PC-3 (cell line): ENCODE measurements at regions not wholly inside any gene's neighbourhood (a gene's known extent, or its start where the extent isn't known, plus 50 kb on each side); places are given as distances from the start of the nearest gene placed in this dataset.
A peak's percentile ranks its signal among the peaks of the same experiment; 100 is the strongest.

Source experiments
- ATAC-seq: fragments of 200-7000 bp; cut with Tn5 transposase; 2 replicates; pipeline ENCODE4 v1.9.1; 2020; ENCODE audit warnings: mild to moderate bottlenecking, moderate library complexity
- BruUV-seq: library from RNA; stranded (reverse); fragments of 400-500 nt; replicated peaks from 2 replicates; lab custom pipeline; 2021; lab: Mats Ljungman, UMichigan
- CTCF ChIA-PET: fragments of 300-600 bp; sonication (Branson Sonifier 250); formaldehyde crosslinking; loops from one replicate; lab custom pipeline; 2022; ENCODE audit warnings: antibody characterized with exemption; lab: Charles Lee
- POLR2A ChIA-PET: fragments of 300-600 bp; sonication (Branson Sonifier 250); formaldehyde crosslinking; loops from one replicate; lab custom pipeline; 2022; ENCODE audit warnings: antibody characterized with exemption; ENCODE audit not compliant: unreplicated experiment; lab: Charles Lee
- DNase-seq: peaks from one replicate; pipeline ENCODE4 v3.0.0-alpha.2; 2015
- H2AFZ ChIP-seq: fragments of 300-600 bp; sonication (generic); 2 replicates; pipeline ENCODE4 v1.6.0; 2016; ENCODE audit warnings: antibody characterized with exemption, low read length
- H3F3A ChIP-seq: fragments of 300-600 bp; sonication (generic); one replicate; pipeline ENCODE4 v1.6.0; 2017; ENCODE audit warnings: antibody characterized with exemption, low read length, control low read depth, mild to moderate bottlenecking; ENCODE audit not compliant: unreplicated experiment
- H3K27ac ChIP-seq: fragments of 300-600 bp; sonication (generic); 2 replicates; pipeline ENCODE4 v1.5.1; 2016; ENCODE audit warnings: mild to moderate bottlenecking, low read length
- H3K27me3 ChIP-seq: fragments of 300-600 bp; sonication (generic); 2 replicates; pipeline ENCODE4 v1.6.1; 2016; ENCODE audit warnings: low read length, mixed read lengths
- H3K36me3 ChIP-seq: fragments of 300-600 bp; sonication (generic); 2 replicates; pipeline ENCODE4 v1.6.1; 2016; ENCODE audit warnings: low read depth, mixed run types, low read length, mixed read lengths
- H3K4me1 ChIP-seq: fragments of 300-600 bp; sonication (generic); 2 replicates; pipeline ENCODE4 v1.5.1; 2016; ENCODE audit warnings: low read length; ENCODE audit not compliant: insufficient read depth
- H3K4me2 ChIP-seq: fragments of 300-600 bp; sonication (generic); 2 replicates; pipeline ENCODE4 v1.6.0; 2016; ENCODE audit warnings: low read length
- H3K4me3 ChIP-seq: fragments of 300-600 bp; sonication (generic); 2 replicates; pipeline ENCODE4 v1.5.1; 2016; ENCODE audit warnings: mild to moderate bottlenecking, low read length, mixed read lengths
- H3K79me2 ChIP-seq: fragments of 300-600 bp; sonication (generic); 2 replicates; pipeline ENCODE4 v1.6.1; 2017; ENCODE audit warnings: low read length, mixed read lengths
- H3K9ac ChIP-seq: fragments of 300-600 bp; sonication (generic); 2 replicates; pipeline ENCODE4 v1.6.0; 2016; ENCODE audit warnings: mild to moderate bottlenecking, low read length
- H3K9me2 ChIP-seq: fragments of 300-600 bp; sonication (generic); replicated peaks from 2 replicates; pipeline ENCODE4 v1.6.1; 2016; ENCODE audit warnings: mixed run types, low read length, mixed read lengths
- H3K9me3 ChIP-seq: fragments of 300-600 bp; sonication (generic); 2 replicates; pipeline ENCODE4 v1.6.1; 2016; ENCODE audit warnings: low read length, mixed read lengths
- H4K20me1 ChIP-seq: fragments of 300-600 bp; sonication (generic); 2 replicates; pipeline ENCODE4 v1.6.1; 2016; ENCODE audit warnings: low read length, mixed read lengths
- CTCF ChIP-seq: fragments of 300-600 bp; sonication (generic); conservative IDR thresholded peaks from 2 replicates; pipeline ENCODE4 v1.5.1; 2017; ENCODE audit warnings: antibody characterized with exemption, low read depth, mild to moderate bottlenecking, low read length
- EZH2 ChIP-seq: fragments of 300-600 bp; sonication (generic); IDR thresholded peaks from one replicate; pipeline ENCODE4 v1.6.1; 2017; ENCODE audit warnings: antibody characterized with exemption, mild to moderate bottlenecking, low read length; ENCODE audit not compliant: unreplicated experiment
- EZH2phosphoT487 ChIP-seq: fragments of 300-600 bp; sonication (generic); IDR thresholded peaks from 2 replicates; pipeline ENCODE4 v1.6.1; 2018; ENCODE audit warnings: mild to moderate bottlenecking, antibody characterized with exemption, low read length, borderline replicate concordance
- intact Hi-C: fragments of 100-400 bp; cut with micrococcal nuclease; formaldehyde crosslinking; loops from 2 replicates; pipeline ENCODE4 v1.9.0; 2023

GRCh38 chr14:66389481-66389880 lies 96.7 kb upstream of the CCDC196 start:
- ATAC-seq: no peak
- intact Hi-C loops: no loop called here
- H3K4me1 ChIP-seq: no peaks in the 10 kb centered on the region
- no peak overlapping the region for H3K9ac ChIP-seq
- no peaks in the 10 kb centered on the region for H3K79me2 ChIP-seq
- H2AFZ ChIP-seq: no peak overlapping the region
- no TSS peak for BruUV-seq
- H4K20me1 ChIP-seq: no peaks in the 10 kb centered on the region
- peaks cover 5% of the 10 kb centered on the region for H3K27me3 ChIP-seq
- no peaks in the 10 kb centered on the region for H3F3A ChIP-seq
- CTCF ChIA-PET: no interaction called here
- H3K9me3 ChIP-seq: no peaks in the 10 kb centered on the region
- no peak for DNase-seq
- H3K36me3 ChIP-seq: no peaks in the 10 kb centered on the region
- no peak overlapping the region for H3K4me2 ChIP-seq
- no peaks in the 10 kb centered on the region for H3K9me2 ChIP-seq
- POLR2A ChIA-PET: no interaction called here
- H3K27ac ChIP-seq: no peak overlapping the region
- no peak overlapping the region for H3K4me3 ChIP-seq
- TF ChIP-seq EZH2phosphoT487 (no peak), EZH2 (no peak), CTCF (no peak)

DNA sequence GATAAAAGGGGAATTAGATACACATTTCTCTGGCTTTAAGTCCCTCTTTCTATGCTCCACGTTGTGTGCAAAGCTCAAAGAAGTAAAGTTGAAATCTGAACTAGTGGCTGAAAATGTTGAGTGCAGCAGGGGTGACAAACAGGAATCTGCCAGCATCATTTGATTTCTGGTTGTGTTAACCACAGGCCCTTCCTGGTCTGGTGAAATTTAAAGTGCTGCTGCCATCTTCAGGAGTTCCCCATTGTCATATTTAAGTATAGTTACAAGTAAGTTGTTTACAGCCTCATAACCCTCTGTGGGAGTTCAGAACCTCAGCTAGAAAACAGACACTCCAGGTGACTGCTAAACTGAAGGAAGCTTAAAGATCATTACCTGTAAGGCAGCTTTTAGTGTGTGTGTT lies 90.9 kb upstream of the CCDC196 start:
- H3K27me3 ChIP-seq: peaks cover 5% of the 10 kb centered on the region
- no peaks in the 10 kb centered on the region for H3K79me2 ChIP-seq
- H3K4me1 ChIP-seq: no peaks in the 10 kb centered on the region
- H4K20me1 ChIP-seq: no peaks in the 10 kb centered on the region
- no peaks in the 10 kb centered on the region for H3F3A ChIP-seq
- H3K4me3 ChIP-seq: no peak overlapping the region
- H3K4me2 ChIP-seq: no peak overlapping the region
- H3K9me3 ChIP-seq: no peaks in the 10 kb centered on the region
- H3K27ac ChIP-seq: no peak overlapping the region
- no peak for TF ChIP-seq EZH2phosphoT487
- peak; percentile 21; the same call in 1 of the 2 replicates for TF ChIP-seq CTCF
- no peak for TF ChIP-seq EZH2
- BruUV-seq: no TSS peak
- H3K9me2 ChIP-seq: no peaks in the 10 kb centered on the region
- intact Hi-C loops: no loop called here
- DNase-seq (peak; percentile 16), ATAC-seq (peak; percentile 63)
- no peak overlapping the region for H3K9ac ChIP-seq
- POLR2A ChIA-PET: no interaction called here
- H2AFZ ChIP-seq: no peak overlapping the region
- CTCF ChIA-PET: interaction anchor here (0.8 to 1.3 kb wide), 3 partner anchors 8 to 37 kb away, joined by 3 to 17 read pairs (median 6); no protein-coding TSS in a partner anchor
- no peaks in the 10 kb centered on the region for H3K36me3 ChIP-seq

DNA sequence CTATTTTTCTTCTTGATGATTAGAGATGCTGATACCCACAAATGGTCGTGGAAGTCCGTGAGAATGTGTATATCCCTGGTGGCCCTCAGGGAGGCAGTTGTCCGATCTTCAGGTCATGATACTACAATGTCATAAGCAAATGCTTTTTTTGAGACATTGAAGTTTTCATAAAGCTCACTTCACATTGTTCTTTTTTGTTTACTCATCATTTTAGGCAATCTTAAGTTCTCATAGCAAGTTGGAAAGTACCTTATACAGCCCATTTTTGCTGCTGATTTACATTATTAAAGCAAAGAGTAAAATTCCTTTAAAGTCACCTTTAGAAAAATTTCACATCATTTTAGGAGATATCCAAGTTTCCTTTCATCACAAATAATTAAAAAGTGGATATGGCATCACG lies 90.0 kb upstream of the CCDC196 start:
- ATAC-seq: no peak
- Histone ChIP-seq H3K4me1 (no peaks in the 10 kb centered on the region), H3K27me3 (peaks cover 5% of the 10 kb centered on the region), H3K79me2 (no peaks in the 10 kb centered on the region), H3K27ac (no peak overlapping the region), H3K4me2 (no peak overlapping the region), H3K9ac (no peak overlapping the region), H3K4me3 (no peak overlapping the region), H4K20me1 (no peaks in the 10 kb centered on the region), H2AFZ (no peak overlapping the region), H3K9me3 (no peaks in the 10 kb centered on the region), H3K36me3 (no peaks in the 10 kb centered on the region), H3K9me2 (no peaks in the 10 kb centered on the region), H3F3A (no peaks in the 10 kb centered on the region)
- no TSS peak for BruUV-seq
- TF ChIP-seq CTCF (no peak), EZH2 (no peak), EZH2phosphoT487 (no peak)
- intact Hi-C loops: no loop called here
- POLR2A ChIA-PET: no interaction called here
- CTCF ChIA-PET: interaction anchor here (0.9 kb wide), 1 partner anchor 323 kb away, joined by 4 read pairs; no protein-coding TSS in a partner anchor
- DNase-seq: no peak
